ENCODE measurements at regions not wholly inside any gene's neighbourhood (a gene's known extent, or its start where the extent isn't known, plus 50 kb on each side); places are given as distances from the start of the nearest gene placed in this dataset.

- DNase-seq (ENCODE audit: low spot score) = no peak
Observed at GRCh38 chr15:93865586-93865985, 365.8 kb upstream of the MCTP2 start.

- DNase-seq (ENCODE audit: low spot score) = no peak
Observed at GRCh38 chr15:93862791-93863190, 368.6 kb upstream of the MCTP2 start.

- DNase-seq (ENCODE audit: low spot score) = no peak
Observed at GRCh38 chr15:93861956-93862741, 369.2 kb upstream of the MCTP2 start.

- no peak for DNase-seq (ENCODE audit: low spot score)
Observed at GRCh38 chr15:93861413-93861812, 369.9 kb upstream of the MCTP2 start.

GRCh38 chr15:93860701-93861100 lies 370.7 kb upstream of the MCTP2 start:
- DNase-seq (ENCODE audit: low spot score) = no peak

GRCh38 chr15:93859176-93859575 lies 372.2 kb upstream of the MCTP2 start:
- no peak for DNase-seq (ENCODE audit: low spot score)

- no peak for DNase-seq (ENCODE audit: low spot score)
Observed at GRCh38 chr15:93855181-93855826, 376.1 kb upstream of the MCTP2 start.

GRCh38 chr15:93854088-93854487 lies 377.3 kb upstream of the MCTP2 start:
- DNase-seq (ENCODE audit: low spot score) = no peak

GRCh38 chr15:93852761-93853160 lies 378.6 kb upstream of the MCTP2 start:
- no peak for DNase-seq (ENCODE audit: low spot score)

GRCh38 chr15:93848490-93848889 lies 382.9 kb upstream of the MCTP2 start:
- no peak for DNase-seq (ENCODE audit: low spot score)

GRCh38 chr15:93848076-93848475 lies 383.3 kb upstream of the MCTP2 start:
- no peak for DNase-seq (ENCODE audit: low spot score)

- DNase-seq (ENCODE audit: low spot score) = no peak
Observed at GRCh38 chr15:93846148-93846547, 385.2 kb upstream of the MCTP2 start.

GRCh38 chr15:93837450-93837849 lies 393.9 kb upstream of the MCTP2 start:
- DNase-seq (ENCODE audit: low spot score) = no peak

GRCh38 chr15:93835344-93835743 lies 396.0 kb upstream of the MCTP2 start:
- DNase-seq (ENCODE audit: low spot score) = no peak

GRCh38 chr15:93831641-93832040 lies 399.7 kb upstream of the MCTP2 start:
- DNase-seq (ENCODE audit: low spot score) = no peak

- DNase-seq (ENCODE audit: low spot score) = no peak
Observed at GRCh38 chr15:93830221-93831080, 400.9 kb upstream of the MCTP2 start.

- peak; percentile 9 for DNase-seq (ENCODE audit: low spot score)
Observed at GRCh38 chr15:93829115-93829870, 402.1 kb upstream of the MCTP2 start.

GRCh38 chr15:93826790-93827189 lies 404.6 kb upstream of the MCTP2 start:
- no peak for DNase-seq (ENCODE audit: low spot score)

- DNase-seq (ENCODE audit: low spot score) = no peak
Observed at GRCh38 chr15:93826293-93826692, 405.1 kb upstream of the MCTP2 start.

- no peak for DNase-seq (ENCODE audit: low spot score)
Observed at GRCh38 chr15:93825682-93826081, 405.7 kb upstream of the MCTP2 start.

GRCh38 chr15:93823971-93824913 lies 407.1 kb upstream of the MCTP2 start:
- no peak for DNase-seq (ENCODE audit: low spot score)

Data from activated CD4-positive, alpha-beta T cell treated with anti-CD3 and anti-CD28 coated beads, Interleukin-2, Interleukin-4, amounts not matched to agents 100 ng/mL and 50 ng/mL, durations not matched to agents 16 hours and 8 hours (primary cell).